GM20431 (cell line): ENCODE measurements at regions not wholly inside any gene's neighbourhood (a gene's known extent, or its start where the extent isn't known, plus 50 kb on each side); places are given as distances from the start of the nearest gene placed in this dataset.

Experiments used
- in situ Hi-C: fragments of 300-500 bp; cut with MseI, MboI; formaldehyde crosslinking; loops from one replicate; pipeline ENCODE4 v1.15.0; 2020; ENCODE audit warnings: low sequenced_read_pairs; ENCODE audit not compliant: unreplicated experiment

- in situ Hi-C loops = no loop called here
Measured at GRCh38 chr2:134164306-134164705, 89.6 kb upstream of the MGAT5 start.

- in situ Hi-C loops = no loop called here
Measured at GRCh38 chr2:134167015-134167414, 86.9 kb upstream of the MGAT5 start.

GRCh38 chr2:134169788-134170187 lies 84.1 kb upstream of the MGAT5 start:
- in situ Hi-C loops = no loop called here

- in situ Hi-C loops = no loop called here
Measured at GRCh38 chr2:134170294-134170693, 83.6 kb upstream of the MGAT5 start.

GRCh38 chr2:134170700-134171099 lies 83.2 kb upstream of the MGAT5 start:
- in situ Hi-C loops = no loop called here

GRCh38 chr2:134173338-134174016 lies 80.4 kb upstream of the MGAT5 start:
- in situ Hi-C loops = no loop called here

- in situ Hi-C loops = no loop called here
Measured at GRCh38 chr2:134174711-134175110, 79.2 kb upstream of the MGAT5 start.

- in situ Hi-C loops = no loop called here
Measured at GRCh38 chr2:134175834-134176233, 78.0 kb upstream of the MGAT5 start.

GRCh38 chr2:134177351-134177931 lies 76.4 kb upstream of the MGAT5 start:
- in situ Hi-C loops = no loop called here

- in situ Hi-C loops = no loop called here
Measured at GRCh38 chr2:134178138-134178877, 75.6 kb upstream of the MGAT5 start.

- in situ Hi-C loops = no loop called here
Measured at GRCh38 chr2:134181219-134181618, 72.7 kb upstream of the MGAT5 start.

- in situ Hi-C loops = no loop called here
Measured at GRCh38 chr2:134183679-134184078, 70.2 kb upstream of the MGAT5 start.

- in situ Hi-C loops = no loop called here
Measured at GRCh38 chr2:134185639-134186038, 68.2 kb upstream of the MGAT5 start.

- in situ Hi-C loops = no loop called here
Measured at GRCh38 chr2:134189009-134189720, 64.7 kb upstream of the MGAT5 start.

- in situ Hi-C loops = no loop called here
Measured at GRCh38 chr2:134190062-134190806, 63.6 kb upstream of the MGAT5 start.

GRCh38 chr2:134190807-134191203 lies 63.1 kb upstream of the MGAT5 start:
- in situ Hi-C loops = no loop called here

- in situ Hi-C loops = no loop called here
Measured at GRCh38 chr2:134191835-134192234, 62.0 kb upstream of the MGAT5 start.

GRCh38 chr2:134193006-134193405 lies 60.9 kb upstream of the MGAT5 start:
- in situ Hi-C loops = no loop called here

- in situ Hi-C loops = no loop called here
Measured at GRCh38 chr2:134194519-134194918, 59.4 kb upstream of the MGAT5 start.

GRCh38 chr2:134195341-134195740 lies 58.5 kb upstream of the MGAT5 start:
- in situ Hi-C loops = no loop called here
